WTC11 (cell line): ENCODE measurements at regions not wholly inside any gene's neighbourhood (a gene's known extent, or its start where the extent isn't known, plus 50 kb on each side); places are given as distances from the start of the nearest gene placed in this dataset.

Experiments
- ATAC-seq: fragments of 200-7000 bp; cut with Tn5 transposase; 2 replicates; pipeline ENCODE4 v1.10.0; 2021; ENCODE audit warnings: mild to moderate bottlenecking, moderate library complexity
- CTCF ChIA-PET: fragments of 300-600 bp; sonication (Branson Sonifier 250); formaldehyde crosslinking; loops from one replicate; lab custom pipeline; 2021; ENCODE audit warnings: antibody characterized with exemption; lab: Charles Lee
- POLR2A ChIA-PET: fragments of 350-600 bp; sonication (Branson Sonifier 250); formaldehyde crosslinking; loops from one replicate; lab custom pipeline; 2021; ENCODE audit warnings: antibody characterized with exemption; lab: Charles Lee
- DNase-seq: peaks from one replicate; pipeline ENCODE4 v3.0.0; 2021; ENCODE audit warnings: low spot score
- H3K27ac Mint-ChIP-seq: 2 replicates; pipeline ENCODE4 v1.8.0; 2021; ENCODE audit warnings: mixed read lengths
- H3K27me3 Mint-ChIP-seq: 2 replicates; pipeline ENCODE4 v1.8.0; 2021; ENCODE audit warnings: low read depth, mild to moderate bottlenecking, moderate library complexity, mixed read lengths
- H3K36me3 Mint-ChIP-seq: 2 replicates; pipeline ENCODE4 v1.8.0; 2021; ENCODE audit warnings: mixed read lengths
- H3K4me1 Mint-ChIP-seq: 2 replicates; pipeline ENCODE4 v1.8.0; 2022; ENCODE audit warnings: mixed read lengths
- H3K4me3 Mint-ChIP-seq: 2 replicates; pipeline ENCODE4 v1.8.0; 2021; ENCODE audit warnings: mild to moderate bottlenecking, moderate library complexity, mixed read lengths
- H3K9me3 Mint-ChIP-seq: 2 replicates; pipeline ENCODE4 v1.8.0; 2021; ENCODE audit warnings: mixed read lengths
- ARID4B ChIP-seq: sonication (generic); formaldehyde crosslinking; IDR thresholded peaks from 2 replicates; pipeline ENCODE4 v1.8.0; 2023; ENCODE audit warnings: missing genetic modification reagents, mild to moderate bottlenecking, borderline replicate concordance
- ATF2 ChIP-seq: sonication (generic); formaldehyde crosslinking; IDR thresholded peaks from 2 replicates; pipeline ENCODE4 v1.8.1; 2022; ENCODE audit warnings: low read depth, missing genetic modification reagents, borderline replicate concordance
- ATF6 ChIP-seq: sonication (generic); formaldehyde crosslinking; IDR thresholded peaks from 2 replicates; pipeline ENCODE4 v1.8.1; 2023; ENCODE audit warnings: mild to moderate bottlenecking, missing genetic modification reagents
- CREM ChIP-seq: sonication (generic); formaldehyde crosslinking; IDR thresholded peaks from 2 replicates; pipeline ENCODE4 v1.8.1; 2022; ENCODE audit warnings: mild to moderate bottlenecking, missing genetic modification reagents, moderate library complexity
- CTCF ChIP-seq: fragments of 200-600 bp; IDR thresholded peaks from 2 replicates; pipeline ENCODE4 v1.8.0; 2022; ENCODE audit warnings: antibody characterized with exemption
- EMX1 ChIP-seq: fragments of 250-450 bp; sonication (Bioruptor Pico); IDR thresholded peaks from 2 replicates; pipeline ENCODE4 v1.8.0; 2021; ENCODE audit warnings: mild to moderate bottlenecking
- MAX ChIP-seq: sonication (generic); formaldehyde crosslinking; IDR thresholded peaks from 2 replicates; pipeline ENCODE4 v1.8.0; 2022; ENCODE audit warnings: mild to moderate bottlenecking, missing genetic modification reagents
- MLX ChIP-seq: sonication (generic); formaldehyde crosslinking; IDR thresholded peaks from 2 replicates; pipeline ENCODE4 v1.8.1; 2023; ENCODE audit warnings: mild to moderate bottlenecking, missing genetic modification reagents, moderate library complexity
- NFE2L1 ChIP-seq: sonication (generic); formaldehyde crosslinking; IDR thresholded peaks from 2 replicates; pipeline ENCODE4 v1.8.1; 2023; ENCODE audit warnings: missing genetic modification reagents
- PRRX2 ChIP-seq: fragments of 250-450 bp; sonication (Bioruptor Pico); IDR thresholded peaks from 2 replicates; pipeline ENCODE4 v1.8.0; 2021; ENCODE audit warnings: mild to moderate bottlenecking
- SOX15 ChIP-seq: fragments of 250-450 bp; sonication (Bioruptor Pico); IDR thresholded peaks from 2 replicates; pipeline ENCODE4 v1.9.0; 2021; ENCODE audit warnings: mild to moderate bottlenecking
- TCF7 ChIP-seq: sonication (generic); formaldehyde crosslinking; IDR thresholded peaks from 2 replicates; pipeline ENCODE4 v1.8.0; 2022; ENCODE audit warnings: mild to moderate bottlenecking, low read depth, missing genetic modification reagents, moderate library complexity
- USF1 ChIP-seq: sonication (generic); formaldehyde crosslinking; IDR thresholded peaks from 2 replicates; pipeline ENCODE4 v1.8.0; 2022; ENCODE audit warnings: mild to moderate bottlenecking, missing genetic modification reagents
- ZNF219 ChIP-seq: sonication (generic); formaldehyde crosslinking; IDR thresholded peaks from 2 replicates; pipeline ENCODE4 v1.8.0; 2023; ENCODE audit warnings: missing genetic modification reagents, mild to moderate bottlenecking, borderline replicate concordance
- ZNF232 ChIP-seq: sonication (generic); formaldehyde crosslinking; IDR thresholded peaks from 2 replicates; pipeline ENCODE4 v1.8.0; 2022; ENCODE audit warnings: mild to moderate bottlenecking, missing genetic modification reagents
- ZNF317 ChIP-seq: sonication (generic); formaldehyde crosslinking; IDR thresholded peaks from 2 replicates; pipeline ENCODE4 v1.8.1; 2023; ENCODE audit warnings: low read depth, mild to moderate bottlenecking, moderate library complexity, missing genetic modification reagents, borderline replicate concordance
- ZNF671 ChIP-seq: fragments of 250-450 bp; sonication (Bioruptor Pico); IDR thresholded peaks from 2 replicates; pipeline ENCODE4 v1.8.0; 2021; ENCODE audit warnings: mild to moderate bottlenecking
- ZSCAN18 ChIP-seq: fragments of 250-450 bp; sonication (Bioruptor Pico); IDR thresholded peaks from 2 replicates; pipeline ENCODE4 v2.1.2; 2022; ENCODE audit warnings: mild to moderate bottlenecking, moderate library complexity

- no peak for TF ChIP-seq ATF6 (CRISPR knock-in tag)
- TF ChIP-seq ZNF317 (CRISPR knock-in tag) = no peak
Observed at GRCh38 chr3:101069901-101070798, 76.9 kb upstream of the ABI3BP start (continued).

GRCh38 chr3:101068876-101069606 lies 75.8 kb upstream of the ABI3BP start:
- H3K9me3 Mint-ChIP-seq = peaks cover 9% of the 10 kb centered on the region; the same call in 1 of the 2 replicates
- CTCF ChIA-PET = interaction anchor here (1.0 to 2.9 kb wide), 6 partner anchors 23 to 313 kb away, joined by 3 to 48 read pairs (median 9); no protein-coding TSS in a partner anchor
- TF ChIP-seq CTCF = no peak
- TF ChIP-seq PRRX2 (CRISPR knock-in tag) = no peak
- no peak for TF ChIP-seq USF1 (CRISPR knock-in tag)
- no peak for TF ChIP-seq ATF2
- no peak for TF ChIP-seq ARID4B (CRISPR knock-in tag)
- no peak for TF ChIP-seq ZNF671 (CRISPR knock-in tag)
- no peak for TF ChIP-seq MLX (CRISPR knock-in tag)
- TF ChIP-seq EMX1 (CRISPR knock-in tag) = no peak
- no peak for TF ChIP-seq ZNF219 (CRISPR knock-in tag)
- no peak for TF ChIP-seq MAX (CRISPR knock-in tag)
- no peak for TF ChIP-seq SOX15 (CRISPR knock-in tag)
- no peak for TF ChIP-seq CREM
- no peak for TF ChIP-seq ZNF232 (CRISPR knock-in tag)
- no peak for TF ChIP-seq TCF7 (CRISPR knock-in tag)
- no peak for TF ChIP-seq NFE2L1 (CRISPR knock-in tag)
- no peak for TF ChIP-seq ZSCAN18 (CRISPR knock-in tag)
- TF ChIP-seq, all 79 proteins: peak for 0
- H3K4me3 Mint-ChIP-seq = no peak overlapping the region
- H3K27ac Mint-ChIP-seq = no peak overlapping the region
- H3K27me3 Mint-ChIP-seq = 0 out of 2 replicates have a peak, but pooled peaks cover 4% of the 10 kb centered on the region
- DNase-seq (no peak), ATAC-seq (no peak)
- no peaks in the 10 kb centered on the region for H3K36me3 Mint-ChIP-seq
- peaks cover 9% of the 10 kb centered on the region for H3K4me1 Mint-ChIP-seq
- POLR2A ChIA-PET = no interaction called here
